ENCODE measurements at regions not wholly inside any gene's neighbourhood (a gene's known extent, or its start where the extent isn't known, plus 50 kb on each side); places are given as distances from the start of the nearest gene placed in this dataset.

DNA sequence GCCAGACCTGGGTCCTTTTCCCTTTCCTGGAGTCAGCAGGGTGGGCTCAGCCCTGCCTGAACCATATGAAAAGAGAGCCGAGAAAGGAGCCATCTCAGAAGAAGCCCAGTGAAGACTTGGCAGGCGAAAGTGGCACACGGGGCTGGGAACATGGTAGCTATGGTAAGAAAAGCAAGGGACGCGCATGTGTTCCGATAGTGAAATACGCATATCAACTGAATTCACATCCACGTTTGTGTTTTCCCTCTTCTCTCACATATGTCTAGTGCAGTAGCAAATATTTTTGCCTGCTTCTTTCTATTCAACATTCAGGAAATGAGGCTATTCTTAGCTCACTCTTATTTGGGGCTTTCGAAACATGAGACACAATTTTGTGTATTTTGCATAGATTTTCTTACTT is 54.1 kb upstream of the PEG3 start:
- TF ChIP-seq, protein P1, sequence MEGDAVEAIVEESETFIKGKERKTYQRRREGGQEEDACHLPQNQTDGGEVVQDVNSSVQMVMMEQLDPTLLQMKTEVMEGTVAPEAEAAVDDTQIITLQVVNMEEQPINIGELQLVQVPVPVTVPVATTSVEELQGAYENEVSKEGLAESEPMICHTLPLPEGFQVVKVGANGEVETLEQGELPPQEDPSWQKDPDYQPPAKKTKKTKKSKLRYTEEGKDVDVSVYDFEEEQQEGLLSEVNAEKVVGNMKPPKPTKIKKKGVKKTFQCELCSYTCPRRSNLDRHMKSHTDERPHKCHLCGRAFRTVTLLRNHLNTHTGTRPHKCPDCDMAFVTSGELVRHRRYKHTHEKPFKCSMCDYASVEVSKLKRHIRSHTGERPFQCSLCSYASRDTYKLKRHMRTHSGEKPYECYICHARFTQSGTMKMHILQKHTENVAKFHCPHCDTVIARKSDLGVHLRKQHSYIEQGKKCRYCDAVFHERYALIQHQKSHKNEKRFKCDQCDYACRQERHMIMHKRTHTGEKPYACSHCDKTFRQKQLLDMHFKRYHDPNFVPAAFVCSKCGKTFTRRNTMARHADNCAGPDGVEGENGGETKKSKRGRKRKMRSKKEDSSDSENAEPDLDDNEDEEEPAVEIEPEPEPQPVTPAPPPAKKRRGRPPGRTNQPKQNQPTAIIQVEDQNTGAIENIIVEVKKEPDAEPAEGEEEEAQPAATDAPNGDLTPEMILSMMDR (IDR thresholded peaks at IDR 0.05; ENCODE audit: borderline replicate concordance, extremely low read depth, low read length, poor library complexity, severe bottlenecking), result no peak
- TF ChIP-seq EZH2 (IDR thresholded peaks at IDR 0.05; ENCODE audit: borderline replicate concordance, low read depth, low read length, severe bottlenecking), result no peak
